ENCODE measurements at regions not wholly inside any gene's neighbourhood (a gene's known extent, or its start where the extent isn't known, plus 50 kb on each side); places are given as distances from the start of the nearest gene placed in this dataset.

DNA sequence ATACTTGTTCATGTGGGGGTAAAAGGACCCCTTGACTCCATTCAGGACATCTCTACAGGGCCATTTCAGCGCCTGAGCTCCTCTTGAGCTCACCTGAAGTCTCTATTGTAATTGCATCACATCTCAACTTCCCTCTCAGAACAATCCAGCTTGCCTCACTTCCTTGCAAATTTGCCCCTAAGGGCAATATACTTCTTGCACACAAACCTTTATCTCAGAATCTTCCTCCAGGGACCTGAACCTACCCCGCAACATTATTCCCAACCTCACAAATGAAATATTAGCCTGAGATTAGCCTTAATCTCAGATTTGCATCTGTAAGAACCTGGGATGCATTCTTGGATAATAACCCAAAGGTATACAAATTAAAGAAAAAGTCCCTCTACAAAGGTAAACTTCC is 159.2 kb downstream of the DRD1 start:
- H3K9me3 ChIP-seq (ENCODE audit: low read depth), result no peaks in the 10 kb centered on the region
- no peaks in the 10 kb centered on the region for H3K27me3 ChIP-seq (replicated peaks; ENCODE audit: insufficient read depth)
- H3K36me3 ChIP-seq (ENCODE audit: low read depth), result no peaks in the 10 kb centered on the region
- no peak overlapping the region for H2AFZ ChIP-seq
- no peak for DNase-seq
- H3K4me2 ChIP-seq (ENCODE audit: unreplicated experiment), result no peak overlapping the region
- WGBS, 2 experiments (ENCODE audit: low coverage in 1 of 2, low lambda C conversion rate in 2 of 2, missing lambda C conversion rate in 2 of 2), result 10 to 15% methylated on average over 2 of the region's 2 CpGs
- H3K79me2 ChIP-seq (ENCODE audit: insufficient read depth), result no peaks in the 10 kb centered on the region
- no peaks in the 10 kb centered on the region for H4K20me1 ChIP-seq (ENCODE audit: insufficient read depth)
- H3K9me2 ChIP-seq (ENCODE audit: insufficient read depth), result no peaks in the 10 kb centered on the region
- TF ChIP-seq EZH2phosphoT487 (IDR thresholded peaks at IDR 0.05; ENCODE audit: insufficient read depth, low read depth) (no peak), EZH2 (IDR thresholded peaks at IDR 0.05; ENCODE audit: insufficient read depth, poor library complexity, severe bottlenecking) (no peak)
- H3K9ac ChIP-seq, result no peak overlapping the region
- in situ Hi-C loops (cut with MboI), result no loop called here
- H3K4me1 ChIP-seq (ENCODE audit: insufficient read depth), result no peaks in the 10 kb centered on the region
- H3K27ac ChIP-seq, result no peak overlapping the region
- no peaks in the 10 kb centered on the region for H3F3A ChIP-seq (ENCODE audit: insufficient read depth)
- H3K4me3 ChIP-seq, result no peak overlapping the region

DNA sequence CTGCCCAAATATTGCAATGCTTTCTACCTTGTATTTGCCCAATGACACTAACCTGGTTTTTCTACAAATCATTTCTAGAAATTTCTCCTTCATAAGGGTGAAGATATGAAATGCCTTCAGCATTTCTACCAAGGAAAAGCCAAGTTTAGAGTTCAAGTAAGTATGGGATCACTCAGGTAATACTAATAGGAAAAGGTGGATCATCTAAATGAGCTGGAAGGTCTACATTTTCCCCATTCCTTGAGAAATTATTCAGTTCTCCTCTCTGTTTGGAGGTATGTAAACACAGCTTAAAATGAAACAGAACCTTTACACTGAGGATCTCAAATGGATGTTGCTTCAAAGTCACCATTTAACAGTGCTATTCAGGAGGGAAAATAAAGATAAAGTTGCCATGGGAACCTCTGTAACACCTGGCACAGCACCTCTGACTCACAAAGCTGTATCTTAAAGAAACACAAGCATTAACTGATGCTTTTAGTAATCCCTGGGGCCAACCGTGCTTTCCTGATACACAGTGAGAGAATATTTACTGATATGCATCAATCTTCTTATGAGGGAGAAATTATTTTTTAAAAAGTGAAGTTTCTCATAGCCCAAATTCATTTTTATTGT is 161.3 kb downstream of the DRD1 start:
- 0 to 8% methylated on average over 1 of the region's 1 CpG for WGBS, 2 experiments (ENCODE audit: low coverage in 1 of 2, low lambda C conversion rate in 2 of 2, missing lambda C conversion rate in 2 of 2)
- no peak for DNase-seq
- Histone ChIP-seq H3K9me3 (ENCODE audit: low read depth) (no peaks in the 10 kb centered on the region), H3K4me3 (no peak overlapping the region), H3F3A (ENCODE audit: insufficient read depth) (no peaks in the 10 kb centered on the region), H2AFZ (no peak overlapping the region), H3K79me2 (ENCODE audit: insufficient read depth) (no peaks in the 10 kb centered on the region), H3K36me3 (ENCODE audit: low read depth) (no peaks in the 10 kb centered on the region), H3K4me2 (ENCODE audit: unreplicated experiment) (no peak overlapping the region), H4K20me1 (ENCODE audit: insufficient read depth) (no peaks in the 10 kb centered on the region), H3K27me3 (replicated peaks; ENCODE audit: insufficient read depth) (no peaks in the 10 kb centered on the region), H3K9me2 (ENCODE audit: insufficient read depth) (no peaks in the 10 kb centered on the region), H3K9ac (no peak overlapping the region), H3K4me1 (ENCODE audit: insufficient read depth) (no peaks in the 10 kb centered on the region), H3K27ac (no peak overlapping the region)
- TF ChIP-seq EZH2phosphoT487 (IDR thresholded peaks at IDR 0.05; ENCODE audit: insufficient read depth, low read depth), result no peak
- no peak for TF ChIP-seq EZH2 (IDR thresholded peaks at IDR 0.05; ENCODE audit: insufficient read depth, poor library complexity, severe bottlenecking)
- in situ Hi-C loops (cut with MboI), result no loop called here

DNA sequence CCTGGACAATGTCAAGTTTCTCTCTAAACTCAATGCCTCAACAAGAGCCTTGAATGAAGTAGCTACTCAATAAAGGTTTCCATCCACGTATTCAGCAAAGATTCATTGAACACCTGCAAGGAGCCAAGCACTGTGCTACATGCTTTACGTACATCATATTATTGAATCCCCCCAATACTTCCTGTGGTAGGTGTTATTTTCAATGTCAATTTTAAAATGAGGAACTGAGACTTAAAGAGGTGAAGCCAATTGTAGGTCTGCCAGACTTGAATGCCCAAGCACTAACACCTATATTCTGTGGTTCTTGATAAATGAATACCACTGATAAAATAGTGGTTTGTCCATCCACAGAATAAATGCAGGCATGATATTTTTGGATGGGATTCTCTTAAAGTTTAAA is 162.3 kb downstream of the DRD1 start:
- H4K20me1 ChIP-seq (ENCODE audit: insufficient read depth), result no peaks in the 10 kb centered on the region
- no peak overlapping the region for H2AFZ ChIP-seq
- H3K4me2 ChIP-seq (ENCODE audit: unreplicated experiment), result no peak overlapping the region
- no peaks in the 10 kb centered on the region for H3K27me3 ChIP-seq (replicated peaks; ENCODE audit: insufficient read depth)
- 14% methylated on average over 2 of the region's 2 CpGs for WGBS, 2 experiments (ENCODE audit: low coverage in 1 of 2, low lambda C conversion rate in 2 of 2, missing lambda C conversion rate in 2 of 2)
- no peaks in the 10 kb centered on the region for H3K9me2 ChIP-seq (ENCODE audit: insufficient read depth)
- in situ Hi-C loops (cut with MboI), result no loop called here
- H3K9ac ChIP-seq, result no peak overlapping the region
- H3F3A ChIP-seq (ENCODE audit: insufficient read depth), result no peaks in the 10 kb centered on the region
- no peaks in the 10 kb centered on the region for H3K9me3 ChIP-seq (ENCODE audit: low read depth)
- H3K36me3 ChIP-seq (ENCODE audit: low read depth), result no peaks in the 10 kb centered on the region
- DNase-seq, result no peak
- no peak for TF ChIP-seq EZH2phosphoT487 (IDR thresholded peaks at IDR 0.05; ENCODE audit: insufficient read depth, low read depth)
- TF ChIP-seq EZH2 (IDR thresholded peaks at IDR 0.05; ENCODE audit: insufficient read depth, poor library complexity, severe bottlenecking), result no peak
- no peak overlapping the region for H3K4me3 ChIP-seq
- no peaks in the 10 kb centered on the region for H3K4me1 ChIP-seq (ENCODE audit: insufficient read depth)
- no peaks in the 10 kb centered on the region for H3K79me2 ChIP-seq (ENCODE audit: insufficient read depth)
- H3K27ac ChIP-seq, result no peak overlapping the region

DNA sequence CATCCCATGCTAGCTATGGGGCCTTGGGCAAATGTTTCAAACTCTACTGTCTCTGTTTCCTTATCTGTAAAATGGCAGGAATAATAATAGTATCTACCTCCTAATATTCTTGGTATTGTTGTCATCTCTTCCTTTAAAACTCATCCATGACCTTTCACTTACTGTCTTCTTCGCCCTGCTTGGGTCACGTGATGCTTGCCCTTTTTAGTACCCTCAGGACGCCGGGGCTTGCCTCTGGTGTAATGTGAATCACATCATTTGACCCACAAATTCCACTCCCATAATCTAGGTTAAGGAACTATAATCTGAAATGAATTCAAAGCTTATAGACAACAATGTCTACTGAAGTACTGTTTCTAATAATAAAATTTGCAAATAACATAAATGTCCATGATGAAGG is 162.7 kb downstream of the DRD1 start:
- H3K79me2 ChIP-seq (ENCODE audit: insufficient read depth), result no peaks in the 10 kb centered on the region
- in situ Hi-C loops (cut with MboI), result no loop called here

DNA sequence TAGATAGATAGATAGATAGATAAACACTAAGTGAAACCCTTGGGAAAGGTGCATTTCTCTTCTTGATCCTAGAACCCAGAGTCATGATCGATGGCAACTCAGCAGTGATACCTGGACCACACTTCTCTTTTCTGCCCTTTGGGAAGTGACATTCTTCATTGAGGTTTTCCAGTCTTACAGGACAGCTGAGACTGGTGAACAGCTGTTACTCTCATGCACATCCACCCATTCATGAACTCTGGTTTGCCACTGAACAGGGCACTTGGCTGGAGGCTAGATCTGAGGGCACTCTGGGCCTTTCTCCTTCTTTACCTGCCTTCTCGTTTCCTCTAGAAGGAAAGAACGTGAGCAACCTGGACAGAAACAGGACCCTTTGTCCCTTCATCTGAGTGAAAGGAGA is 164.5 kb downstream of the DRD1 start:
- H3K4me2 ChIP-seq (ENCODE audit: unreplicated experiment), result no peak overlapping the region
- H3K9me3 ChIP-seq (ENCODE audit: low read depth), result no peaks in the 10 kb centered on the region
- no peaks in the 10 kb centered on the region for H4K20me1 ChIP-seq (ENCODE audit: insufficient read depth)
- H3K27me3 ChIP-seq (replicated peaks; ENCODE audit: insufficient read depth), result no peaks in the 10 kb centered on the region
- no peak overlapping the region for H3K27ac ChIP-seq
- no peaks in the 10 kb centered on the region for H3K36me3 ChIP-seq (ENCODE audit: low read depth)
- no peaks in the 10 kb centered on the region for H3K79me2 ChIP-seq (ENCODE audit: insufficient read depth)
- no peaks in the 10 kb centered on the region for H3K4me1 ChIP-seq (ENCODE audit: insufficient read depth)
- in situ Hi-C loops (cut with MboI), result no loop called here
- H3K9me2 ChIP-seq (ENCODE audit: insufficient read depth), result no peaks in the 10 kb centered on the region
- H3K9ac ChIP-seq, result no peak overlapping the region
- no peak overlapping the region for H2AFZ ChIP-seq
- 17 to 18% methylated on average over 3 of the region's 3 CpGs for WGBS, 2 experiments (ENCODE audit: low coverage in 1 of 2, low lambda C conversion rate in 2 of 2, missing lambda C conversion rate in 2 of 2)
- no peak overlapping the region for H3K4me3 ChIP-seq
- TF ChIP-seq EZH2phosphoT487 (IDR thresholded peaks at IDR 0.05; ENCODE audit: insufficient read depth, low read depth) (no peak), EZH2 (IDR thresholded peaks at IDR 0.05; ENCODE audit: insufficient read depth, poor library complexity, severe bottlenecking) (no peak)
- no peaks in the 10 kb centered on the region for H3F3A ChIP-seq (ENCODE audit: insufficient read depth)
- DNase-seq, result no peak

More for the DNA sequence above, 162.7 kb downstream of the DRD1 start:
- no peak for DNase-seq
- no peak overlapping the region for H3K4me3 ChIP-seq
- H3K27ac ChIP-seq, result no peak overlapping the region
- no peaks in the 10 kb centered on the region for H3K9me2 ChIP-seq (ENCODE audit: insufficient read depth)
- 9 to 12% methylated on average over 4 of the region's 4 CpGs for WGBS, 2 experiments (ENCODE audit: low coverage in 1 of 2, low lambda C conversion rate in 2 of 2, missing lambda C conversion rate in 2 of 2)
- H3K9ac ChIP-seq, result no peak overlapping the region
- H2AFZ ChIP-seq, result no peak overlapping the region
- no peaks in the 10 kb centered on the region for H3K4me1 ChIP-seq (ENCODE audit: insufficient read depth)
- H3K36me3 ChIP-seq (ENCODE audit: low read depth), result no peaks in the 10 kb centered on the region
- H3K27me3 ChIP-seq (replicated peaks; ENCODE audit: insufficient read depth), result no peaks in the 10 kb centered on the region
- no peak for TF ChIP-seq EZH2 (IDR thresholded peaks at IDR 0.05; ENCODE audit: insufficient read depth, poor library complexity, severe bottlenecking)
- TF ChIP-seq EZH2phosphoT487 (IDR thresholded peaks at IDR 0.05; ENCODE audit: insufficient read depth, low read depth), result no peak
- H3K9me3 ChIP-seq (ENCODE audit: low read depth), result no peaks in the 10 kb centered on the region
- H3K4me2 ChIP-seq (ENCODE audit: unreplicated experiment), result no peak overlapping the region
- H4K20me1 ChIP-seq (ENCODE audit: insufficient read depth), result no peaks in the 10 kb centered on the region
- no peaks in the 10 kb centered on the region for H3F3A ChIP-seq (ENCODE audit: insufficient read depth)
